GF-D8 (cell line): ENCODE measurements at regions not wholly inside any gene's neighbourhood (a gene's known extent, or its start where the extent isn't known, plus 50 kb on each side); places are given as distances from the start of the nearest gene placed in this dataset.

Experiments
- DNase-seq: peaks from one replicate; lab custom pipeline; 2025; lab: John Stamatoyannopoulos, UW

- no peak for DNase-seq
These were observed 389.8 kb upstream of the KCNMB2 start for GRCh38 chr3:178146406-178146831.

DNA sequence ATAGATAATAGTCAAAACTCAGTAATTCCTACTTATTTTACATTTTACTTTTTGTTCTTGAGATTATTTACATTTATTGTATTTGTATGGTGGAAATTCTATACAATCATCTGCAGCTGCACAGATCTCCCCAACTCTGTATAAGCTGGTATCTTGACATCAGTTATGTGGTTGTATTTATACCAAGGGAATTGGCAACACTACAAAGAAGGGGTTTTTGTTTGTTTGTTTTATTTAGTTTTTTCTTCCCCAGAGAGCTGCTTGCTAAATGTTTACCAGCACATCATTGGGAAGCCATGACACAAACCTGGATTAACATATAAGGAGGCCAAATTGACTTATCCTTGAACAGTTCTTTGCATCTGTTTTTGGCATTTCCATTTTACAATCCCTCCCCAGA is 389.2 kb upstream of the KCNMB2 start:
- DNase-seq = no peak

DNA sequence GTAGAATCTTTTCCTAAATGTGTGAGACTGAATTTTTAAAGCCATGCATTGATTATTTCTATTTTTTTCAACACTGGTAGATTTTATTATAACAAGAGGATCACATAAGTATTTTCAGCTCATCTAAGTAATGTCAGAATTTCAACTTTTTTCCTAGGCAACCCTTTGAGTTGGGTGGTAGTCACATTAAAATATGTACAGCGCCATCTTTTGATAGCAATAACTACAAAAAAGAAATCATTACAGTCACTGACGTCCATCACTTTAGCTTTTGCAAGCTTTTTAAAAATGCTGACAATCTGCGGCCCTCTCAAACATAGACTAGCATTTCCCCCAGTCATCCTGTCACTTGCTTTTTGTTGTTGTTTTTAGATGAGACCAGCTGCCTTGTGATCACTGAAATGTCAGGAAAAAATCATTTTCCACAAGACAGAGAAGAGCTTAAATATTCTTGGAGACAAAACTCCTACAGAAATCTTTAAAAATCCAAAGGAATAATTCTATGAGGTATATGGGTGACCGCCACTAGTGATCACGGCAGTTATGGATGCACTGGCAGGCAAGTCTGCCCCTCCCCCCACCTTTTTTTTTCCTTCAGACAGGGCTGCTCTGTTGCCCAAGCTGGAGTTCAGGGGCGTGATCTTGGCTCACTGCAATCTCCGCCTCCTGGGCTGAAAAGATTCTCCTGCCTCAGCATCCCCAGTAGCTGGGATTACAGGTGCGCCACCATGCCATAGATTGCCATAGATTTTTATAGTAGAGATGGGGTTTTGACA is 384.0 kb upstream of the KCNMB2 start:
- DNase-seq = no peak

DNA sequence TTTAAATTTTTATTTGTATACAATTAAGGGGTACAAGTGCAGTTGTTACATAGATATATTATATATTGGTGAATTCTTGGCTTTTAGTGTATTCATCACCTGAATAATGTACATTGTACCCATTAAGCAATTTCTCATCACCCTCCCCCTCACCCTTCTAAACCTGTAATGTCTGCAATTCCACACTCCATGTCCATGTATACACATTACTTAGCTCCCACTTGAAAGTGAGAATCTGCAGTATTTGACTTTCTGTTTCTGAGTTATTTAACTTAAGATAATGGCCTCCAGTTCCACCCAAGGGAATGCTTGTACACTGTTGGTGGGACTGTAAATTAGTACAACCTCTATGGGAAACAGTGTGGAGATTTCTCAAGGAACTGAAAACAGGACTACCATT is 383.2 kb upstream of the KCNMB2 start:
- no peak for DNase-seq

GRCh38 chr3:178155521-178155920 is 380.7 kb upstream of the KCNMB2 start:
- DNase-seq = no peak

DNA sequence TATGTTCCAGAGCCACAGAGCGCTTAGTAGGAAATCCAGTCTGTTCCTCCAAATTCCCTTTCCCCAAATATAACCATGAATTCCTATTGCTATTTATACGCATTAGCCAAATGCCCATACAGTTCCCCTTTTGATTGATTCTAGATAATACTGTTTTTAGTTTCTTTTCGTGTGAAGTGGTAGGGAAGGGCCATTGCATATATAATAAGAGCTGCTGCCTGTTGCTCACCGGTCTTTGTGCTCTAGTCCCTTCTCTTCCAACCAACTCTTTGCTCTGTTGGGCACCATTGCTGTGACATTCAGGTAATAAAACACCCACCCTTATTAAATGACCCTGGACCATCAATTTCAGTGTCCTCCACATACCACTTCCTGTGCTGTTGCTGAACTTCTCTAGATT is 379.9 kb upstream of the KCNMB2 start:
- no peak for DNase-seq

- no peak for DNase-seq
These were observed 376.5 kb upstream of the KCNMB2 start for GRCh38 chr3:178159691-178160220.

GRCh38 chr3:178169421-178169820 is 366.8 kb upstream of the KCNMB2 start:
- DNase-seq = no peak

GRCh38 chr3:178170698-178171535 is 365.3 kb upstream of the KCNMB2 start:
- peak; percentile 46 for DNase-seq

DNA sequence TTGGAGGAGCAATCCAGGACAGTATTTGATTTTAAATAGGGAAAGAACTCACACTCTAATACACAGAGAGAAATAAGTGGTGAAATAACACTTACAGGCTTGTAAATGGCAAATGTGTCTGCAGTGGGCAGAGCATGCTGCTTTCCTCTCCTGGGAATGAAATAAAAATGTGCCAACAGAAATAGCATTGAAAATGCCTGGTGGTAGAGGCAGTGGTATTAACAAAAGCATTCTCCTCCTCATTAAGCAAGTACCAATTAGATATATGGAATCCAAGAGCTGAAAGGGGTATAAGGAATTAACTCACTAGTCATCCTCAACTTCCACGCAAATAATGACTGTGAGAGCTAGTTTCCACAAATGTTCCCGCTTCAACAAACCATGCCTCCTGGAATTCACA is 364.1 kb upstream of the KCNMB2 start:
- no peak for DNase-seq

DNA sequence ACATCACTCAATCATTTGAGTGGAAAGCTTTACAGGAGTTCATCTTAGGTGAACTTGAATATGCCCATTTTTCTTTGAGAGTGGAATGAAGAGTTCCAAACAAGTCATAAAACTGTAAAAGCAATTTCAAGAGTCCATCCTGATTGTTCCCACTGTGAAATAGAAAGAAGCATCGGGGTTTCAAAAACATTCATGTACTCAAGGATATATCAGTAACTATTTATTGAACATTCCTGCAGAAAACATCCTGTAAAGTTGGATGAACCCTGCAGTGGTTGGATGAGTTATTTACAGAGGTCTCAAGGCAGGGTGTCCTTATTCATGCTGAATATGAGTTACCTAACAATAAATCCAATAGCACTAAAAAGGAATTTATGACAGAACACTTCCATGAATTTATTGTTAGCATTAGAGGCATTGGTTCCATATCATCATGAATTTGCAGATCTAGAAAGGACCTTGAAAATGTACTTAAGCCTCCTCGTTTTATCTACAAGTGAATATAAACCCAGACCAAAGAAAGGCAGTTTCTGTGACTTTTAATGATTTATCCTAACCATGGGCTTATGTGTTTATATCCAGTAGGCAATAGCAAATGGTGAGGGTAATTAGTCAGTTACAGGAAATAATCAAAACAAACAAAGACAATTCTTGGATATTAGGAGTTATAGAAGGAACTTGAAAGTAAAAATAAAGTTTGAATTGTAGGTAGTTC is 361.9 kb upstream of the KCNMB2 start:
- no peak for DNase-seq

- no peak for DNase-seq
These were observed 355.1 kb upstream of the KCNMB2 start for GRCh38 chr3:178181088-178181487.

DNA sequence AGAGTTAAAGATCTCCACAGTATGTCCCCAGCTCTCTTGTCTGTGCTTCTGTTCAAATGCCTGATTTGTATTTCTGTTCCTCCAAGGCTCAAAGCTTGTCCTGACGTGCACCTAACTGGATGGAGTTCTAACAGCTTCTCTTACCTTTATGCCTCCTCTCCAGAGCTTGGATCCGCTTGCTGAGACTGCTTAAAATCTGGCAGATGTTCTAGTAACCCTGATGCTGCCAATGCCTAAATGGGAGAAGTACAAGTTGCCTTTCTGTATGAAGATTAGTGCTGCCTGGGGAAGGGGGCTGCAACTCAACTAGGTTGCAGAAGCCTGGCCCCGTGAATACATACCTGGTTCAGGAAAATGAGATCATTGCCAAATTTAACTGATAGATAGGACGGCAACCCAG is 354.5 kb upstream of the KCNMB2 start:
- DNase-seq = no peak

- no peak for DNase-seq
These were observed 353.9 kb upstream of the KCNMB2 start for GRCh38 chr3:178182337-178182779.

DNA sequence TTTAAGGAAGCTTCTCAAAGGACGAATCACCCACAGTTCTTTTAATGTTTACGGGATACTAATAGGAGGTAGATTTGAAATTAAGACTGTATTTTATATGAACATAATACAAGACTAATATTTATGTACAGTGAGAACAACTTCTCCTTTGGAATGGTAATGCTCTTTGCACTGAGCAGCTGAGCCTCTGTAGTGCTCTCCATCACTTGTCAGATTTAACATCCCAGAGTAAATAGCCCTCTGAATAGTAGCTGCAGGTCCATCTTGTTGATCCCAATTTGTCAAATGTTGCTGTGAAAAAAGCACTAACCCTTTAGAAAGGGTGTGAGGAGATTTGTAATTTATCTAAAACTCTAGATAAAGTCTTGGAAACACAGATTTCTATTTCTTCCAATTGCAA is 351.4 kb upstream of the KCNMB2 start:
- DNase-seq = no peak

DNA sequence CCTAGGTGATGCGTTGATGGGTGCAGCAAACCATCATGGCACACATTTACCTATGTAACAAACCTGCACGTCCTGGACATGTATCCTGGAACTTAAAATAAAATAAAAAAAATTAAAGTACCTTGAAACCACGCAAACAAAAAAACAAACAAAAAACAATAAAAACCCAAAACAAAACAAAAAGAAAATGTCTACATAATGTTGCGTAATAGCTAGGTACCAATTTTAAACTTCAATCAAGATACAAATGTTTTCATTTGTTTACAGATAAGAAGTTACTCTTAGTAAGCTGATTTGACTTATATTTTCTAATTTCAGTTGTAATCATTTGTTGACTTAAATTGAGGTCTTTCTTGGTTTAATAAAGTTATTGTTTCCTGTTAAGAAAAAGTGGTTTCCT is 349.6 kb upstream of the KCNMB2 start:
- no peak for DNase-seq

DNA sequence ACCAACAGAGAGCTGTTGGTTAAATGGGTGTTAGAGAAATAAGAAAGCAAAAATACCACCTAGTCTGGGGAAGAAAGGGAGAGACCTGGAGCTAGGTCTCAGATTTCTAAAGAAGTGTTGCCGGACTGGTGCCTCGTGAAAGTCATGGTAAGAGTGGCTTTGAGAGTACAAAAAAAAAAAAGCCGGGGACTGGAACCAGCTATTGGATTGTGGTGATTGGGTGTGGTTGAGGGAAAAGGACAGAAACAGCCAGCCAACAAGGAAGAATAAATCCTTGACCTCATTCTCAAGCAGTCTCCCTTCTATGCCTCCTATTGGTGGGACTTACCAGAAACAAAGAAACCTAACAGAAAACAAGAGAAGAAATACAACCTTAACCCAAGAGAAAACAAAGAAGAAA is 346.4 kb upstream of the KCNMB2 start:
- no peak for DNase-seq

GRCh38 chr3:178193846-178194245 is 342.4 kb upstream of the KCNMB2 start:
- no peak for DNase-seq

- no peak for DNase-seq
These were observed 341.7 kb upstream of the KCNMB2 start for GRCh38 chr3:178194539-178194938.

GRCh38 chr3:178195824-178196223 is 340.4 kb upstream of the KCNMB2 start:
- DNase-seq = no peak

- DNase-seq = no peak
These were observed 337.9 kb upstream of the KCNMB2 start for GRCh38 chr3:178198329-178198728.

DNA sequence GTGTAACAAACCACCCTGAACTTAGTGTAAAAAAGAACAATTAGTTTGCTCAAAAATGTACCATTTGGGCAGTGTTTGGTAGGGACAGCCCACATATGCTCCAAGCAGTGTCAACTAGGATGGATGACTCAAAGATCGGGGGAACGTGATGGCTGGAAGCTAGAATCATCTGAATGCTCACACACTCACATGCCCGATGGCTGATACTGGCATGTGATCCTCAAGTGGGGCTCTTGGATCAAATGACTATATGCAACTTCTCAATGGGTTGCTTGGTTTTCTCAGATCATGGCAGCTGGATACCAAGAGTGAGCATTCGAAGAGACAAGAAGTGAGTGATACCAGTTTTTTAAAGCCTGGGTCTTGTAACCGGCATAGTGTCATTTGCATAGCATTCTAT is 335.9 kb upstream of the KCNMB2 start:
- DNase-seq = no peak
